Kidney capillary endothelial cell (primary cell): ENCODE measurements at regions not wholly inside any gene's neighbourhood (a gene's known extent, or its start where the extent isn't known, plus 50 kb on each side); places are given as distances from the start of the nearest gene placed in this dataset.
A peak's percentile ranks its signal among the peaks of the same experiment; 100 is the strongest.
"Not testable (repeated sequence)": the region's sequence is repeated elsewhere in the genome, so short reads cannot be mapped to it uniquely, and the experiment has no call there.

ENCODE experiments used
- DNase-seq: peaks from one replicate; pipeline ENCODE4 v3.0.0-alpha.2; 2018; ENCODE audit warnings: low spot score

DNA sequence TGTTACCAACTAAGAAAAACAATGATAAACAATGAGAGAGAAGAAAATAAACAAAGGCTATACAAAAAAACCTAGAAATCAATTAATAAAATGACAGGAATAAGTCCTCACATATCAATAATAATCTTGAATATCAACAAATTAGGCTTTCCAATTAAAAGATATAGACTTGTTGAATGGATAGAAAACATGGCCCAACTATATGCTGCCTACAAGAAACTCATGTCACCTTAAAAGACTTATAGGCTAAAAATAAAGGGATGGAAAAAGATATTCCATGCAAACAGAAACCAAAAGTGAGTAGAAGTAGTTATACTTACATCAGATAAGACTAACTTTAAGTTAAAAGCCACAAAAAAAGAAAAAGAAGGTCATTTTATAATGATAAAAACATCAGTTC, 183.9 kb downstream of the MYRFL start:
- no peak for DNase-seq

DNA sequence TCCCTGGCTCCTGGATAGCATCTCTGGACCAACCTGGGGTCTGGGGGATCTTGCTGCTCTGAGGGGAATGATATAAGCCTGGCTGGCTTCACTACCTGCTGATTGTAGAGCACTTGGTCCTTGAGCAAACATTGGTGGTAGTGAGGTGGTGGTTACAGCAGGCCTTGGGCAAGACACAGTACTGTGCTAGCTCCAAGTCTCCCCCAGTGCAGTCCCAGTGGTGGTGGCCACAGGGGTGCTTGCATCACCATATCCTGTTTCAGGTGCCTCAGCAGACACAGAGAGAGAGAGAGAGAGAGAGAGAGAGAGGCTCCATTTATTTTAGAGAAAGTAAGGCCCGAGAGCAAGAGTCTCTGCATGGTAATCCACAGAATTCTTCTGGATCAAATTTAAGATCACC, 186.3 kb downstream of the MYRFL start:
- DNase-seq = no peak

DNA sequence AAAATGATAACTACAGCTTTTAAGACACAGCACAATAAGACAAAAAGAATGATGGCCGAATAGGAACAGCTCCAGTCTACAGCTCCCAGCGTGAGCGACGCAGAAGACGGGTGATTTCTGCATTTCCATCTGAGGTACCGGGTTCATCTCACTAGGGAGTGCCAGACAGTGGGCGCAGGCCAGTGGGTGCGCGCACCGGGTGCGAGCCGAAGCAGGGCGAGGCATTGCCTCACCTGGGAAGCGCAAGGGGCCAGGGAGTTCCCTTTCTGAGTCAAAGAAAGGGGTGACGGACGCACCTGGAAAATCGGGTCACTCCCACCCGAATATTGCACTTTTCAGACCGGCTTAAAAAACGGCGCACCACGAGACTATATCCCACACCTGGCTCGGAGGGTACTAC, 188.0 kb downstream of the MYRFL start:
- not testable (repeated sequence) for DNase-seq

DNA sequence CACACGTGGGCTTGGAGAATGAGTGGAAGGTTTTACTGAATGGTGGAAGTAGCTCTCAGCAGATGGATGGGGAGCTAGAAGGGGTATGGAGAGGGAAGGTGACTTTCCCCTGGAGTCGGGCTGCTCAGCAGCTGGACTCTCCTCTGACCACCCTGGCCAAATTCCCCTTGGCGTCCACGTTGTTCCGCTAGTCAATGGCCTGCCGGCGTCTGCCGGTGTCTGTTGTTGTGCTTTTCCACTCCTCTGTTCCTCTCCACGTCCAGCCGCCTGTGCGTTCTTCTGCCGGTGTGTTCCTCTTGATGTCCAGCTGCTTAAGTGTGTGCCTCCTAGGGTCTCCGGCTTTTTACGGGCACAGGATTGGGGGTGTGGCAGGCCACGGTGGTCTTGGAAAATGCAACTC, 203.5 kb downstream of the MYRFL start:
- no peak for DNase-seq

DNA sequence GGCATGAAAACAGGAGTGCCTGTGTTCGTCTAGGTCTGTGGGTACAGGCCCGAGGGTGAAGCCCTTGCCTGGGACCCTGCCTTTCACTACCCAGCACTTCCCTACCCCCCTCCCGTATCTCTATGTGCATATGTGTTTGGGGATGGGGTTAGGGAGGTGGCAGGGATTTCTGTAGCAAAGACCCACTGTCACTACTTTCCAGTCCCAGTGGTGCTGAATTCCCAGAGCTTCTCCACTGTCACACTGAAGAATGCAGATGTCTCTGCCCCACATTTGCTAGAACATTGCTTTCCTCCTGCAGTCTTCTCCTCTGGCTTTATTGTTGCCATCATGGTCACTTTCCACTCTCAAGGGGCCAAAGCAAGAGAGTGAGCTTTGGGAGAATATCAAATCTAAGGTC, 203.9 kb downstream of the MYRFL start:
- no peak for DNase-seq

DNA sequence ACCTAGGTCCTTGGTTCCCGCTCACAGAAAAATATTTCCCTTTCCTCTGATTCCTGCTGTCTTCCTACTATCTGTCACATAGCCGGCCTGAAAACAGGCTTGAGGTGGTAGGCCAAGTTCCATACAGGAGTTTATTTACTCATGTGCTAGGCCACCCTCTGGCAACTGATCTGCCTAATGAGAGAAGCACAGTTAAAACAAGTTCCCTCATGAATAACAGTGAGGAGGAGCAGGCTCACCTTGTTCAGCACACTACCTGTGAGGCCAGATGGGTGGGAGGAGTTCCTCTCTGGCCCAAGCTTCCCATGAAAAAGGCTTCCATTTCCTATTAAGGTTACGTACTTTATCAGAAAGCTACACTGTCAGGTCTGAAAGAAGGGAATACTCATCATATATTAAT, 206.0 kb downstream of the MYRFL start:
- no peak for DNase-seq

DNA sequence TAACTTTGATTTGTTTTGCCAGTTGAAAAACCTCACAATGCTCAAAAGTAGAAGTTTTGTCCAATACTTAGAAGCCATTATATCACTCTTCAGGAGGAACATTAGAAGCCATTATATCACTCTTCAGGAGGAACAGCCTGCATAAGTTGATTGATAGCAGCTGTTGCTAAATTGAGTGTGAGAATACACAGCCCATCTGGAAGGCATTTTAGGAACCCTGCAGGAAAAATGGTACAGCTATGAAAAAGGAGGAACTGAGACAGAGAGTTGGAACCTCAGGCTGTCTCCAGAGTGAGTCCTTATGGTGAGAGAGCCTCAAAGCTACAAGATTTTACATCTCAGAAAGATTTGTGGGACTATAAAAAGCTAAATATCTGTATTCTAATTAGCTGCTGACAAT, 207.0 kb downstream of the MYRFL start:
- no peak for DNase-seq

DNA sequence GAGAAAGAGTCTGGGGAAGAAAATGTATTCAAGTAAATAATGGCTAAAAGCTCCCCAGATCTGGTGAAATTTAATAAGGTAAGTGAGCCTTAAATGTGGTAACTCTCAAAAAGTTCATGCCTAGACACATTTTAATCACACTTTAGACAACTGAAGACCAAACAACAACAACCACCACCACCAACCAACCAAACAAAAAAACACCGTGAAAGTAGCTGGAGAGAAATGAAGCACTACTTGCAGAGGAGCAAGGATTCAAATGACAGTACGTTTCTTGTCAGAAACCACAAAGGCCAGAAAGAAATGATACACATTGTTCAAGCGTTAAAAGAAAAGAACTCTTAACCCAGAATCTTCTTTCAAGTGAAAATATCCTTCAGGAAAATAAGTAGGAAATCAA, 208.3 kb downstream of the MYRFL start:
- no peak for DNase-seq

DNA sequence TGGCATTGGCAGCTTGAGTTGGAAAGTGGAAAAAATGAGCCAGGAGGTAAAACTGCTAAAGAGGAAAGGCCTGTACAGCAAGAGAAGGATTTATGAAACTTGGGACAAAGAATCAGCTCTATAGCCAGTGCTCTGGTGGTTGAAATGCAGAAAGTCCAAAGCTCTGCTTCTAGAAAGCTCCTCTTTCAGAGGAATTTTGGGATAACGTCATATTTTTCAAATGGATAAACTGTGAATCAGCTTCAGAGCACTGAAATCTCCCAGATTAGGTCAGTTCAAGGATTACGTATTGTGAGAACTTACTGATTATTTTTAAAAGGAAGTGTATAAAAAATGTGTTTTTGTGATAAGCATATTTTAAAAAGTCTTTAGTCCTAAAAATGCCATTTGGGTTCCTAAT, 203.1 kb upstream of the CNOT2 start:
- no peak for DNase-seq

DNA sequence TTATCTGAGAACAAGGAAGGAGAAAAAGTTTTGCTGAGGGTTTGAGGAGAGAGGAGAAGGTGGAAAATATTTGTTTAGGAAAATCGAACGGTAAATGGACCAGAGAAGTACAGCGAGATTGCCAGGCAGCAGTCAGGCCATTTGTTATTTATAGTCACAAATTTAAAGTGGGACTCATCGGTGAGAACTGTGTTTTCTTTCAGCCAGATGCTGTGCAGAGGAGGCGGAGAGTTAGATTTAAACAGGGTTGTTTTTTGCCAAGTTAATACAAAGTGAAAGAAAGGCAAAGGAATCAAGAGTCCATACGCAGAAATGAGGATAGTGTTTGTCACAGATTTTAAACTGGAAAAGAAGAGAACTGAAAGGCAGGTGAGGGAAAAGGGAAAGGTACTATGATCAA, 200.6 kb upstream of the CNOT2 start:
- no peak for DNase-seq

DNA sequence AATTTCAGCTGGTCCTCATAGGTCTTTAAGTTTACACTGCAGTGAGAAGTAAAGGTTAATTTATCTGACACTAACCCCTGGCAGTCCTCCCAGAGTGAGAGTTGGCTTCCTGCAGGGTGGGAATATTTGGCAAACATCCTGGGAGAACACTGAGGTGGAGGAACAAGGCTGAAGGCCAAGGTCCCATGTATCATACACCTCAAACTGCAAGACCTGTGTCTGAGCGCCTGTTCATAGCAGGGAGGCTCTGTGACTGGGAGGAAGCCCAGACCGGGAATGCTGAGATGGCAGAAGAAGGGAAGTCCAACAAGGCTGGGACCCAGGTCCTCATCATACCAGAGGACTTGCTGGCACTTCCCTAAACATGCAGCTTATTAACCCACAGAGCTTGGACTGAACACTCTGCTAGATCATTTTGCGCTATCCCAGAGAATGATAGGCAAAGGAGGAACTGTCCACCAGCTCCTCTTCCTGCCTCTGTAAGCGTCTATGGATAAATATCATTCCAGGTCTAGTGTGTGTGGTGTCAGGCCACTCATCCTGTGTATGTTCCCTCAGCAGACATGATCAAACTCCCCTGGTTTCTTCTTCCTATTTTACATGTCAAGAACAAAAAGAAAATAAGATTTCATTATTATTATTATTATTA, 199.6 kb upstream of the CNOT2 start:
- DNase-seq = no peak

DNA sequence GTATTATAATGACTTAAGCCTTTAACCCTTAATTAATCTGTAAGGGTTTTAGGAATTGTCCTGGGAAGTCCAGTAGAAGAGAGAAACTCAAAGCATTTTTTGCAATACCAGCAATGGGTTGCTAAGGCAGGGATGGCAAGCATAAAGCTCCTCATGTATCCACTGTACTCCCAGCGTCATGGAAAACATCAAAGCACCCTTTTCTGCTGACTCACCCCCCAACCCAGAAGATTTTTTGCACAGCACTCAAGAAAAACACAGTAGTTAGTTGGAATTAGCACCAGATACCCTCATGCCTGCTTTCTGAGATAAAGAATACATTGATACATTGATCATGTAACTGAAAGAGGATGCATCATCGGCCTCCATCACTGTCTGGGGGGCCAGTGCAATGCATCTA, 199.1 kb upstream of the CNOT2 start:
- no peak for DNase-seq

DNA sequence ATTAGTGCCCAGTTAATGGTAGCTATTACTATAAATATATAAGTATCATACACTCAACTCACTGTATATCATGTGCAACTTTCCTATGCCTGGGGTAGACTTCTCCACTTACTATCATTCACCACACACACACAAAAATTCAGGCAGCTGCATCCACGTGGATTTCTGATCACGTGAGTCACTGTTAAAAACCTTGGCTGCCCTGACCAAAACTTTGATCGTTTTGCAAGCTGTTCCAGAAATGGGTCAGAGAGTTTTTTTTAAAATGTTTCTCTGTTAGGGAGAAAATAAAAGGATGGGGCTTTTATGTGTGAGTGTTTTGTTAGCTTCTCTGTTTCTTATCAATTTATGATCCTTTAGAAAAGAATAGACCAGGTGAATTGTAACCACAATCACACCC, 198.2 kb upstream of the CNOT2 start:
- no peak for DNase-seq

DNA sequence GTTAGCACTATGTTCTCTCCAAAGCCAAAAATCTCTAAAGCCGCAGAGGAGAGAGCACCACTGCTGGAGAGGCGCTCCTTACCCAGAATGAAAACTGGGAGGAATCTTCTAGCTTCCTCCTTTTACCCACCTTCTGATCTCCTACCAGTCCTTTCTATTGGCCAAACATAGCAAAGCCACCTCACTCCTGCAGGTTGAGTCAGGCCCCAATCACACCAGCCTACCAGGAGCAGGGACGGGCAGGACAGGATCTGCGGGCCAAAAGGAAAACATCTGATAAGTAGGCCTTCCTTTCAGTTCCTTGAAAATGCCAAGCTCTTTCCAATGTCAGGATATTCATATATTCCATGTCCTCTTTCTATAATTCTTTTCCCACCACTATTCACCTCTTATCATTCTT, 197.7 kb upstream of the CNOT2 start:
- no peak for DNase-seq

DNA sequence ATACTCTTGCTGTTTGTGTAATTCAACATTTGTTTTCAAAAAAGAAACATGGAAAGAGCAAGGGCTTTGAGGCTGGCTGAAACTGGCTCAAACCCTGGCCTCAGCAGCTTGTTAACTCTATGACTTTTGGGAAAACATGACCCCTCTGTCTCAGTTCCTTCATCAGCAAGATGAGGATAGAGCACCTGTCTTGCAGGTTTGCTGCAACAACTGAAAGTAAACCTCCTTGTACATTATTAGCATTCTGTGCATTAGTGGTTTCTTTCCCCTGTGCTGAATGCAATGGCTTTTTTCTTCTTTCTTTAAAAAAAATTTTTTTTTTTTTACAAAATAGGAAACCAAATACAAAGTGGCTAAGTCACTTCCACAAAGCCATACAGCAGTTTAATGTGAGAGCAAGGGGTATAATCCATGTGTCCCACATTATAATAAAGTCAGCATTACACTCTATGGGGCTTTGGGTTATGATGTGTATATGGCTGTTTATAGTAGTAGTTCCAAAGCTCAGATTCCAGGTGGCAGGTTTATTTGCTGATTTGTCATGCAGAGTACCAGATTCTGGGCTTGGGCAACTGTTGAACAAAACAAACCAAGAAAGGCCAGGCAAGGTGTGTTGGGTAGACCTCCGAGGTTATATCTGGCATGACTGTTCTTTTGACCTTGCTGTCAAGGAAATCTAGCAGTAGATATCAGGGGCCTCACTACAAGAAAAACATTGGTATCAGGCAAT, 194.5 kb upstream of the CNOT2 start:
- no peak for DNase-seq

DNA sequence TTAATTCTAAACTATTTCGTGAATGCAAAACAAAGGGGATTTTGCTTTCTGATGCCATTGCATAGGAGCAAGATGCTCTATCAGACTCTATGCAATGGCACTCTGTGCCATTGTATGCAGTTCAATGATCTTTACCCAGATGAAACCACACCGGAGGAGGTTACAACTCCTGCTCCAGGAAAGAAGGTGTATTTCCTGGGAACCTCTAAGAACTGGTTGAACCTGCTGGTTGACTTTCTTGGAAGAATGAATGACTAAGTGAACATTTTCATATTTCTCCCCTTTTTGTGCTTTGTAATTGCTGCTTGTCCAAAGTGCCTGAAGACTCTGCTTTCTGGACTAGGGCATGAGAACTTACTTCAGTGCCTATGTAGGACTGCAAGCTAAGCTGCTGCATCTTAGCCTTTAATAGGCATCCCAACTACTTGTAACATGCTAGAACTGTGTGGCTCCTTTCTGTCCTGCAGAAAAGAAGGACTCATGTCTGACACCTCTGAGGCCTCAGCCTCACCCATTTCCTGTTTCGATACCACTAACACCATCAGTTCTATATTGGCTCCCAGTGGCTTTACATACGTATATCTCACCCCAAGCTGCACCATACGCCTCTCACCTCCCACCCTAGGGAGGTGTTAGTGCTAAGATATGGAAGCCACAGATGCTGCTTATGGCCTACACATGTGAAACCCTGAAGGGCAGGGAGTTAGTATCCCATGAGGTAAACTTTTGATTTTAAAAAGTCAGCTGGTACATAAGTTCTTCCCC, 193.5 kb upstream of the CNOT2 start:
- no peak for DNase-seq

DNA sequence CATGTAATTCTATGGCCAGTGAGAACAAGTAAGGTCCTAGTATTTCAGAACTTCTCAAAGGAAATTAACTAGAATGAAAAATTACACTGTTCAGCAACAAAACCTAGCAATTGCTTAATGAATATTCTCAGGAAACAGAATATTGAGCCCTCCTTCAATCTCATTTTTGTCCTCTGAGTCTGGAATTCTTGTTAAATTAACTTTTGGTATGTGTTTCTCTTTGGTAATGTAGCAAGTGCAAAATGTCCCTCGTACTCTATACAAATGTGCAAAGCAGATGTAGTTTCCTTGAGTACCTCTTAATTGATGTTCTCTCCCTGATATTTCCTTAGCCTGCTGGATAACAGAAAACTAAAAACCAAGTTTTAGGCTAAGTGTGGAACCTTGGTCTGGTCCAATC, 190.8 kb upstream of the CNOT2 start:
- DNase-seq = no peak

DNA sequence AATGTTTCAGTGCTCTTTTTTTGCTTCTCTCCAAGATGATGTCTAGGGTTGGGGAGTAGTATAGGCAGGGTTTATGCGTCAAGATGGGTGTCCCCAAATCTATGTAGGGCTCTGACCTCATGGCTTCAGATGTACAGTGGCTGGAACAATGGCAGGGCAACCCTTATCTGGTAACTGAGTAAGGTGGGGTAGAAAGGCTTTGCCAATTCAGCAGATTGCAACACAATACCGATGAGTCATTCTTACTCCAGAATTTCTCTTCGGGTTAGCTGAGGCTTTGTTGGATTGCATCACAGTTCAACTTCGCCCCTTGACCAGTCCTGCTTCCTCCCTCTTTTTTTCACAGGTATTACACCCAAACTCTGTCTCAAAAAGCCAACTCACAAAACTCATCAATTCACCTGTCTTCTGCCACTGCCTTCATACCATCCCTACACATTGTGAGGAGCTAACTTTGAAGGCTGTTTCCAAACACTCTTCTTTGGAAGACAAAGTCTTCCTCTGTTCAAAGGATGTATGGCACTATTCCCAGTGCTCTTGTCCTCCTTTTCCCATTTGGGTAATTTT, 190.2 kb upstream of the CNOT2 start:
- peak; percentile 4 for DNase-seq

DNA sequence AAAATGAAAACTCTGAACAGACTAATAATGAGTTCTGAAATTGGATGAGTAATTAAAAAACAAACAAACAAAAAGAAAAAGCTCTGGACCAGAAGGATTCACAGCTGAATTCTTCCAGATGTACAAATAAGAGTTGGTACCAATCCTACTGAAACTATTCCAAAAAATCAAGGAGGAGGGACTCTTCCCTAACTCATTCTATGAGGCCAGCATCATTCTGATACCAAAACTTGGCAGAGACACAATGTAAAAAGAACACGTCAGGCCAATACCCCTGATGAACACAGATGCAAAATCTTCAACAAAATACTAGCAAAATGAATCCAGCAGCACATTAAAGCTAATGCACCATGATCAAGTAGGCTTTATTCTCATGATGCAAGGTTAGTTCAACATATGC, 183.9 kb upstream of the CNOT2 start:
- no peak for DNase-seq

DNA sequence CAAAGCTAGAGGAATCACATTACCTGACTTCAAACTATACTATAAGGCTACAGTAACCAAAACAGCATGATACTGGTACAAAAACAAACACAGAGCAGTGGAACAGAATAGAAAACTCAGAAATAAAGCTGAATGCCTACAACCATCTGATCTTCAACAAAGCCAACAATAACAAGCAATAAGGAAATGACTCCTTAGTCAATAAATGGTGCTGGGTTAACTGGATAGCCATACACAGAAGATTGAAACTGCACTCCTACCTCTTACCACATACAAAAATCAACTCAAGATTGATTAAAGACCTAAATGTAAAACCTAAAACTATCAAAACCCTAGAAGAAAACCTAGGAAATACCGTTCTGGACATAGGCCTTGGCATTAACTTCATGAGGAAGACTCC, 182.6 kb upstream of the CNOT2 start:
- DNase-seq = no peak

DNA sequence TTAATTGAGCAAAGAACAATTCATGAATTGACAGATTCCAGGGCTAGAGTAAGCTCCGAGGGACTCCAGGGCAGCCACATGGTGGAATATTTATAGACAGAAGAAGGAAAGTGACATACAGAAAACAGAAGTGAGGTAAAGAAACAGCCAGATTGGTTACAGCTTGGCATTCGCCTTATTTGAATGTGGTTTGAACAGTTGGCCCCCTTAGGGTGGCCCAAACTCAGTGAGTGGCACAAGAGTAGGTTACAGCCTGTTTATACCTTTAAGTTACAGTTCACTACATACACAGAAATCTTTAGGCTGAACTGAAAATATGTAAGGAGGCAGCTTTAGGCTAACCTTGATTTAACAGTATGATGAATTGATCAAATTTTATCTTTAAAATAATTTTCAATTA, 174.5 kb upstream of the CNOT2 start:
- no peak for DNase-seq

DNA sequence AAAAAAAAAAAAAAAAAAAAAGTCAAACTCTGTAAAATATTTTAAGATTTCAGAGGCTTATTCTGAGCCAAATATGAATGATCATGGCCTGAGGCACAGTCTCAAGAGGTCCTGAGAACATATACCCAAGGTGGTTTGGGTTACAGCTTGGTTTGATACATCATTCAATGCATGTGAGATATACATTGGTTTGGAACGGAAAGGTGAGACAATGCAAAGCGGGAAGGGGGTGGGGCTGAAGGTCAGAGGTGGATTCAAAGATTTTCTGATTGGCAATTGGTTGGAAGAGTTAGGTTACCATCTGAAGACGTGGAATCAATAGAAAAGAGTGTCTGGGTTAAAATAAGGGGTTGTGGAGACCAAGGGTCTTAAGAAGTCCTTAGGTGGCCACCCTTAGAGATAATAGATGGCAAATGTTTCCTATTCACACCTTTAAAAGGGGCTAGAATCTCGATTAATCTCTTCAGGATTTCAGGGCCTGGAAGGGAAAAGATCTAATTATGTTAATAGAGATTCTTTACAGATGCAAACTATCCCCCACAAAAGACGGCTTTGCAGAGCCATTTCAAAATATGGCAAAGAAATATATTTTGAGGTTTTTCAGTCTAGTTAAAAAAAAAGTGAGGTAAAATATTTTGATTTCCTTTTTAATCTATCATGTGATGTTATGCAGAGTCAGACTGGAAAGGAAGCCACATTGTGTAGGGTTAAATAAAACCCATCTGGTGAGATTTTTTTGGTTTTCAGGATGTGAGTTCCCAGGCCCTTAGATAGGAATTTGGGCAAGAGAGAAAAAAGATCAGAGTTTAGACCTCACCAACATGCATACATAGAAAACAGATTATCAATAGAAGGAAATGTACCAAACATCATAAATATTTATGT, 173.8 kb upstream of the CNOT2 start:
- DNase-seq = no peak
